SK-N-SH treated with all-trans-retinoic acid at 6 μM for 48 hours (cell line): ENCODE measurements at regions not wholly inside any gene's neighbourhood (a gene's known extent, or its start where the extent isn't known, plus 50 kb on each side); places are given as distances from the start of the nearest gene placed in this dataset.

ENCODE experiments used
- ATAC-seq: fragments of 200-7000 bp; cut with Tn5 transposase; 3 replicates; pipeline ENCODE4 v1.9.1; 2020; ENCODE audit warnings: mild to moderate bottlenecking, moderate library complexity
- ARNTL ChIP-seq: fragments of 450-650 bp; formaldehyde crosslinking; IDR thresholded peaks from 2 replicates; pipeline ENCODE4 v1.5.0; 2020; ENCODE audit warnings: low read depth, mild to moderate bottlenecking, moderate library complexity, borderline replicate concordance
- BACH2 ChIP-seq: fragments of 250-450 bp; sonication (Bioruptor Pico); IDR thresholded peaks from 2 replicates; pipeline ENCODE4 v1.9.0; 2021; ENCODE audit warnings: mild to moderate bottlenecking, borderline replicate concordance
- CSDC2 ChIP-seq: fragments of 250-450 bp; sonication (Bioruptor Pico); IDR thresholded peaks from 2 replicates; pipeline ENCODE4 v1.5.0; 2020; ENCODE audit warnings: mild to moderate bottlenecking, moderate library complexity
- ESRRG ChIP-seq: fragments of 250-450 bp; sonication (Bioruptor Pico); IDR thresholded peaks from 2 replicates; pipeline ENCODE4 v1.6.1; 2021; ENCODE audit warnings: mild to moderate bottlenecking
- GLIS3 ChIP-seq: fragments of 250-450 bp; sonication (Bioruptor Pico); IDR thresholded peaks from 2 replicates; pipeline ENCODE4 v1.5.0; 2020; ENCODE audit warnings: mild to moderate bottlenecking, moderate library complexity
- ISL1 ChIP-seq: fragments of 250-450 bp; sonication (Bioruptor Pico); IDR thresholded peaks from 2 replicates; pipeline ENCODE4 v2.1.2; 2022; ENCODE audit warnings: mild to moderate bottlenecking, moderate library complexity
- OSR1 ChIP-seq: fragments of 250-450 bp; sonication (Bioruptor Pico); IDR thresholded peaks from 2 replicates; pipeline ENCODE4 v1.8.0; 2022; ENCODE audit warnings: moderate library complexity, mild to moderate bottlenecking, inconsistent platforms
- PPARA ChIP-seq: fragments of 250-450 bp; sonication (Bioruptor Pico); IDR thresholded peaks from 2 replicates; pipeline ENCODE4 v1.5.0; 2020; ENCODE audit warnings: mild to moderate bottlenecking, borderline replicate concordance
- RARB ChIP-seq: fragments of 250-450 bp; sonication (Bioruptor Pico); IDR thresholded peaks from 2 replicates; pipeline ENCODE4 v1.8.0; 2021; ENCODE audit warnings: mild to moderate bottlenecking, moderate library complexity
- SNAI2 ChIP-seq: fragments of 250-450 bp; sonication (Bioruptor Pico); IDR thresholded peaks from 2 replicates; pipeline ENCODE4 v1.5.0; 2020; ENCODE audit warnings: mild to moderate bottlenecking, moderate library complexity
- TCF4 ChIP-seq: fragments of 250-450 bp; sonication (Bioruptor Pico); IDR thresholded peaks from 2 replicates; pipeline ENCODE4 v1.8.0; 2021; ENCODE audit warnings: mild to moderate bottlenecking, moderate library complexity, borderline replicate concordance
- ZC3H10 ChIP-seq: fragments of 250-450 bp; sonication (Bioruptor Pico); IDR thresholded peaks from 2 replicates; pipeline ENCODE4 v1.5.1; 2021; ENCODE audit warnings: mild to moderate bottlenecking, moderate library complexity
- ZFP3 ChIP-seq: fragments of 250-450 bp; sonication (Bioruptor Pico); IDR thresholded peaks from 2 replicates; pipeline ENCODE4 v1.5.0; 2020; ENCODE audit warnings: mild to moderate bottlenecking, moderate library complexity
- ZFP30 ChIP-seq: fragments of 450-650 bp; formaldehyde crosslinking; IDR thresholded peaks from 2 replicates; pipeline ENCODE4 v1.5.0; 2022; ENCODE audit warnings: mild to moderate bottlenecking, moderate library complexity
- ZNF565 ChIP-seq: fragments of 450-650 bp; formaldehyde crosslinking; conservative IDR thresholded peaks from 2 replicates; pipeline ENCODE4 v1.5.0; 2020; ENCODE audit warnings: low read depth, mild to moderate bottlenecking, moderate library complexity
- ZNF70 ChIP-seq: fragments of 450-650 bp; formaldehyde crosslinking; IDR thresholded peaks from 2 replicates; pipeline ENCODE4 v1.5.0; 2020; ENCODE audit warnings: mild to moderate bottlenecking, moderate library complexity
- ZNF8 ChIP-seq: fragments of 450-650 bp; formaldehyde crosslinking; IDR thresholded peaks from 2 replicates; pipeline ENCODE4 v1.5.0; 2020; ENCODE audit warnings: mild to moderate bottlenecking, moderate library complexity
- TF ChIP-seq, protein P1 (sequence below): fragments of 250-450 bp; sonication (Bioruptor Pico); IDR thresholded peaks from 2 replicates; pipeline ENCODE4 v1.8.0; 2021; ENCODE audit warnings: low read depth, mild to moderate bottlenecking, moderate library complexity, borderline replicate concordance
- TF ChIP-seq, protein P2 (sequence below): fragments of 250-450 bp; sonication (Bioruptor Pico); IDR thresholded peaks from 2 replicates; pipeline ENCODE4 v1.5.1; 2020; ENCODE audit warnings: low read depth, mild to moderate bottlenecking, moderate library complexity
- TF ChIP-seq, protein P3 (sequence below): fragments of 250-450 bp; sonication (Bioruptor Pico); IDR thresholded peaks from 2 replicates; pipeline ENCODE4 v1.5.0; 2020; ENCODE audit warnings: mild to moderate bottlenecking, moderate library complexity
- TF ChIP-seq, protein P4 (sequence below): fragments of 250-450 bp; sonication (Bioruptor Pico); IDR thresholded peaks from 2 replicates; pipeline ENCODE4 v1.5.1; 2021; ENCODE audit warnings: mild to moderate bottlenecking, moderate library complexity

DNA sequence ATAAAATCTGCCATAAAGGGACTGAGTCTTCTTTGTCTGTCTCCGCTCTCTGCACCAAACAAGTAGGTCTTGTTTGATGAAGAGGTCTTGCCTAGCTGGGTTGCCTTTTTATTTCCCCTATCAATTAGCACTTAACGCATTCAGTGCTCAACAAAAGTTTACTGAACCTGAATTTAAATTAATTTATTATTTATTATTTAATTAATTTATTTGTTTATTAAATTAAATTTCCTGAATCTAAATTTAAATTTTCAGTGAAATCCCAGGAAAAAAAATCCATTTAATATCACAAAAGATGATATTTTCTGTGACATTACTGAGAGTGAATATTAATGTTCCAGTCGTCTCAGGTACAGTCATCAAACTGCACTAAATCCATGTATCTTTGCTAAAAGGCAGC lies 164.9 kb upstream of the AGTR1 start:
- no peak for ATAC-seq
- TF ChIP-seq, protein P1, sequence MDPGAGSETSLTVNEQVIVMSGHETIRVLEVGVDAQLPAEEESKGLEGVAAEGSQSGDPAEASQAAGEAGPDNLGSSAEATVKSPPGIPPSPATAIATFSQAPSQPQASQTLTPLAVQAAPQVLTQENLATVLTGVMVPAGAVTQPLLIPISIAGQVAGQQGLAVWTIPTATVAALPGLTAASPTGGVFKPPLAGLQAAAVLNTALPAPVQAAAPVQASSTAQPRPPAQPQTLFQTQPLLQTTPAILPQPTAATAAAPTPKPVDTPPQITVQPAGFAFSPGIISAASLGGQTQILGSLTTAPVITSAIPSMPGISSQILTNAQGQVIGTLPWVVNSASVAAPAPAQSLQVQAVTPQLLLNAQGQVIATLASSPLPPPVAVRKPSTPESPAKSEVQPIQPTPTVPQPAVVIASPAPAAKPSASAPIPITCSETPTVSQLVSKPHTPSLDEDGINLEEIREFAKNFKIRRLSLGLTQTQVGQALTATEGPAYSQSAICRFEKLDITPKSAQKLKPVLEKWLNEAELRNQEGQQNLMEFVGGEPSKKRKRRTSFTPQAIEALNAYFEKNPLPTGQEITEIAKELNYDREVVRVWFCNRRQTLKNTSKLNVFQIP (CRISPR knock-in tag) = no peak
- TF ChIP-seq ZNF70 (CRISPR knock-in tag) (no peak), CSDC2 (CRISPR knock-in tag) (no peak), TCF4 (CRISPR knock-in tag) (no peak), ZC3H10 (CRISPR knock-in tag) (no peak), ZFP30 (no peak), ISL1 (CRISPR knock-in tag) (no peak), RARB (no peak), ARNTL (CRISPR knock-in tag) (no peak), OSR1 (CRISPR knock-in tag) (no peak)

DNA sequence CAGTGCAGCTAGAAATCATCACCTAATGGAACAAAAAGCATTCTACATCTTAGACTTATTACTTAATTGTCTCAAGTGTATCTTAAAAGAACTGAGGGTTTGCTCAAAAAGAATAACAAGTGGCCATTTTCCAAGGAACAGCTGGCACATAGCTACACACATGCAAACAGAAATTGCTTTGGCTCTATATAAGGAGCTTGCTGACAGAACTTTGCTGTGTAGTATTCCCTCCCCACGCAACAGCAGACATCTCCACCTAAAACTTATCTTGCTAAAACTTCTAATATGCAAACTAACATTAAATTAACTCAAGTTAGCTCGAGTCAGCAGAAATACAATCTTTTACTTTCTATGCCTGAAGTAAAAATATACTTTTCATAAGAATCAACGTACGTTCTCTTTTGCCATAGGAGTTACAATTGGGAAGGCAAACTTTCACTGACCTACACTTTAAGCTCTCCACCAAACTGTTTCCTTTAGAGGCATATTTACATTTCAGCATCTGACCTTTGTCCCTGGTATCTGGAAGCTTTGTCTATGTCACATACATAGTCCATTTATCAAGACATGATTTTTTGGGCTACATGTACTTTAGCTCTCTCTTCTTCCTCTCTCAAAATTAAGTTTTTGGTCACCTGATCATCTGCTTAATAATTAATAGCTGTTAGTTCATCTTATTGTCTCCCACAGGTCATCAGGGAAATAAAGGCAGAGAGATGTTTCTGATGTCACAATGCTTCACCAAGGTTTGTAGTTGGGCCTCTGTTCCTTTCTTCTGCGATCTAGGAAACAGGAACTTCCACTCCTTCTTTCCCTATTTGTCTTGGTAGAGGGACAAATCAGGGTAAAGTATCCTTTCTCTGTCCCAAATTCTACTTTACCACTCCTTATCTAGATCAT lies 163.4 kb upstream of the AGTR1 start:
- ATAC-seq = no peak

DNA sequence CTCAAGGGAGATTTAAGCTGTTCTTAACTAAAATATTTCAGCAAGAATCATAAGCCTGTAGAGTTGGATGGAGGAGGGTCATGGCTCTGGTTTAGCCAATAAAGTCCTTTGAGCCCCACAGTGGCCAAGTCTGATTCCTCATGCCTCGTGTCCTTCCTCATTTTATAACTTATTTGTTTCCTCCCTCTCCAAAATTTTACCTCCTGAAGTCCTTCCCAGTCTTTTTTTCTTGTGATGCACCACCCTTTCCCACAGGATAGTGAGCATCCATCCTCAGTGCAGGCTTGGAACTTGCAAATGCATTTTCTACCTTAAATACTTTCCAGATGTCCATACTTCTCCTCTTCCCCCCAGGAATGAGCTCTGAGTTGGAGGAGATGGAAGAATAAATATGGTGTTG lies 162.7 kb upstream of the AGTR1 start:
- TF ChIP-seq SNAI2 (CRISPR knock-in tag) (no peak), ZFP30 (no peak), PPARA (CRISPR knock-in tag) (no peak), ZNF8 (no peak), BACH2 (CRISPR knock-in tag) (no peak), ZNF565 (CRISPR knock-in tag) (no peak), ARNTL (CRISPR knock-in tag) (no peak)
- TF ChIP-seq, protein P2, sequence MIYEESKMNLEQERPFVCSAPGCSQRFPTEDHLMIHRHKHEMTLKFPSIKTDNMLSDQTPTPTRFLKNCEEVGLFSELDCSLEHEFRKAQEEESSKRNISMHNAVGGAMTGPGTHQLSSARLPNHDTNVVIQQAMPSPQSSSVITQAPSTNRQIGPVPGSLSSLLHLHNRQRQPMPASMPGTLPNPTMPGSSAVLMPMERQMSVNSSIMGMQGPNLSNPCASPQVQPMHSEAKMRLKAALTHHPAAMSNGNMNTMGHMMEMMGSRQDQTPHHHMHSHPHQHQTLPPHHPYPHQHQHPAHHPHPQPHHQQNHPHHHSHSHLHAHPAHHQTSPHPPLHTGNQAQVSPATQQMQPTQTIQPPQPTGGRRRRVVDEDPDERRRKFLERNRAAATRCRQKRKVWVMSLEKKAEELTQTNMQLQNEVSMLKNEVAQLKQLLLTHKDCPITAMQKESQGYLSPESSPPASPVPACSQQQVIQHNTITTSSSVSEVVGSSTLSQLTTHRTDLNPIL (CRISPR knock-in tag) = no peak
- TF ChIP-seq, protein P3, sequence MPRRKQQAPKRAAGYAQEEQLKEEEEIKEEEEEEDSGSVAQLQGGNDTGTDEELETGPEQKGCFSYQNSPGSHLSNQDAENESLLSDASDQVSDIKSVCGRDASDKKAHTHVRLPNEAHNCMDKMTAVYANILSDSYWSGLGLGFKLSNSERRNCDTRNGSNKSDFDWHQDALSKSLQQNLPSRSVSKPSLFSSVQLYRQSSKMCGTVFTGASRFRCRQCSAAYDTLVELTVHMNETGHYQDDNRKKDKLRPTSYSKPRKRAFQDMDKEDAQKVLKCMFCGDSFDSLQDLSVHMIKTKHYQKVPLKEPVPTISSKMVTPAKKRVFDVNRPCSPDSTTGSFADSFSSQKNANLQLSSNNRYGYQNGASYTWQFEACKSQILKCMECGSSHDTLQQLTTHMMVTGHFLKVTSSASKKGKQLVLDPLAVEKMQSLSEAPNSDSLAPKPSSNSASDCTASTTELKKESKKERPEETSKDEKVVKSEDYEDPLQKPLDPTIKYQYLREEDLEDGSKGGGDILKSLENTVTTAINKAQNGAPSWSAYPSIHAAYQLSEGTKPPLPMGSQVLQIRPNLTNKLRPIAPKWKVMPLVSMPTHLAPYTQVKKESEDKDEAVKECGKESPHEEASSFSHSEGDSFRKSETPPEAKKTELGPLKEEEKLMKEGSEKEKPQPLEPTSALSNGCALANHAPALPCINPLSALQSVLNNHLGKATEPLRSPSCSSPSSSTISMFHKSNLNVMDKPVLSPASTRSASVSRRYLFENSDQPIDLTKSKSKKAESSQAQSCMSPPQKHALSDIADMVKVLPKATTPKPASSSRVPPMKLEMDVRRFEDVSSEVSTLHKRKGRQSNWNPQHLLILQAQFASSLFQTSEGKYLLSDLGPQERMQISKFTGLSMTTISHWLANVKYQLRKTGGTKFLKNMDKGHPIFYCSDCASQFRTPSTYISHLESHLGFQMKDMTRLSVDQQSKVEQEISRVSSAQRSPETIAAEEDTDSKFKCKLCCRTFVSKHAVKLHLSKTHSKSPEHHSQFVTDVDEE (CRISPR knock-in tag) = no peak
- TF ChIP-seq, all 23 proteins: peak for 0
- ATAC-seq = no peak

More for the DNA sequence above, 163.4 kb upstream of the AGTR1 start:
- TF ChIP-seq BACH2 (CRISPR knock-in tag) (no peak), ZNF8 (no peak), ESRRG (CRISPR knock-in tag) (no peak), ZFP3 (CRISPR knock-in tag) (no peak), CSDC2 (CRISPR knock-in tag) (no peak), ISL1 (CRISPR knock-in tag) (no peak), ARNTL (CRISPR knock-in tag) (no peak), ZNF565 (CRISPR knock-in tag) (no peak), ZNF70 (CRISPR knock-in tag) (no peak), GLIS3 (CRISPR knock-in tag) (no peak), TCF4 (CRISPR knock-in tag) (no peak), RARB (no peak)
- TF ChIP-seq, protein P4, sequence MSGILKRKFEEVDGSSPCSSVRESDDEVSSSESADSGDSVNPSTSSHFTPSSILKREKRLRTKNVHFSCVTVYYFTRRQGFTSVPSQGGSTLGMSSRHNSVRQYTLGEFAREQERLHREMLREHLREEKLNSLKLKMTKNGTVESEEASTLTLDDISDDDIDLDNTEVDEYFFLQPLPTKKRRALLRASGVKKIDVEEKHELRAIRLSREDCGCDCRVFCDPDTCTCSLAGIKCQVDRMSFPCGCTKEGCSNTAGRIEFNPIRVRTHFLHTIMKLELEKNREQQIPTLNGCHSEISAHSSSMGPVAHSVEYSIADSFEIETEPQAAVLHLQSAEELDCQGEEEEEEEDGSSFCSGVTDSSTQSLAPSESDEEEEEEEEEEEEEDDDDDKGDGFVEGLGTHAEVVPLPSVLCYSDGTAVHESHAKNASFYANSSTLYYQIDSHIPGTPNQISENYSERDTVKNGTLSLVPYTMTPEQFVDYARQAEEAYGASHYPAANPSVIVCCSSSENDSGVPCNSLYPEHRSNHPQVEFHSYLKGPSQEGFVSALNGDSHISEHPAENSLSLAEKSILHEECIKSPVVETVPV (CRISPR knock-in tag) = no peak
- TF ChIP-seq, protein P1 (CRISPR knock-in tag) = no peak
